B cell (primary cell): ENCODE measurements at regions not wholly inside any gene's neighbourhood (a gene's known extent, or its start where the extent isn't known, plus 50 kb on each side); places are given as distances from the start of the nearest gene placed in this dataset.
A peak's percentile ranks its signal among the peaks of the same experiment; 100 is the strongest.

ENCODE experiments used
- ATAC-seq: fragments of 200-7000 bp; cut with Tn5 transposase; one replicate; pipeline ENCODE4 v1.10.0; 2021; ENCODE audit warnings: low read depth, mild to moderate bottlenecking, moderate number of reproducible peaks, moderate library complexity
- CTCF ChIA-PET: fragments of 350-600 bp; sonication (Branson Sonifier 250); formaldehyde crosslinking; loops from one replicate; lab custom pipeline; 2021; ENCODE audit warnings: antibody characterized with exemption, inconsistent platforms; lab: Charles Lee
- POLR2A ChIA-PET: fragments of 350-600 bp; sonication (Branson Sonifier 250); formaldehyde crosslinking; loops from one replicate; lab custom pipeline; 2021; ENCODE audit warnings: antibody characterized with exemption; lab: Charles Lee
- DNase-seq: peaks from one replicate; pipeline ENCODE4 v3.0.0; 2013
- H2AFZ ChIP-seq: 2 replicates; pipeline ENCODE4 v1.6.1; 2012; ENCODE audit warnings: mild to moderate bottlenecking, low read depth, low read length; ENCODE audit not compliant: insufficient read depth, poor library complexity, severe bottlenecking
- H3K27ac ChIP-seq, 2 donors: 1 replicate in 1 of 2; 2 replicates in 1 of 2; pipeline ENCODE4 v1.5.1; 2012 to 2013; ENCODE audit warnings: low read length in 2 of 2, mild to moderate bottlenecking in 2 of 2, moderate library complexity in 1 of 2
- H3K27me3 ChIP-seq, 4 experiments: fragments of 200-600 bp in 1 of 4; sonication (generic) in 1 of 4; replicated peaks in 1 of 4; 1 replicate in 2 of 4; 2 replicates in 2 of 4; pipeline versions ENCODE4 v1.6.1 to v1.7.0; 2013 to 2016; ENCODE audit warnings: low read length in 3 of 4, mild to moderate bottlenecking in 2 of 4, mixed read lengths in 1 of 4, moderate library complexity in 1 of 4; ENCODE audit not compliant: insufficient read depth in 4 of 4, control insufficient read depth in 3 of 4; ENCODE audit errors: control extremely low read depth in 1 of 4
- H3K36me3 ChIP-seq, 2 experiments: replicated peaks in 1 of 2; 1 replicate in 1 of 2; 2 replicates in 1 of 2; pipeline versions ENCODE4 v1.6.1 to v1.7.1; 2013; ENCODE audit warnings: low read length in 1 of 2; ENCODE audit not compliant: insufficient read depth in 2 of 2, control insufficient read depth in 1 of 2; ENCODE audit errors: control extremely low read depth in 1 of 2, extremely low read depth in 1 of 2
- H3K4me1 ChIP-seq, 2 donors: fragments of 200-600 bp in 1 of 2; sonication (generic) in 1 of 2; 1 replicate in 1 of 2; 2 replicates in 1 of 2; pipeline versions ENCODE4 v1.5.1 to v1.6.1; 2013 to 2017; ENCODE audit warnings: low read length in 2 of 2; ENCODE audit not compliant: control insufficient read depth in 2 of 2, insufficient read depth in 2 of 2
- H3K4me2 ChIP-seq: replicated peaks from 2 replicates; pipeline ENCODE3; 2012; ENCODE audit warnings: mild to moderate bottlenecking, low read depth, low read length; ENCODE audit not compliant: poor library complexity, severe bottlenecking
- H3K4me3 ChIP-seq, 5 experiments: fragments of 200-600 bp in 1 of 5; sonication (generic) in 1 of 5; 1 replicate in 3 of 5; 2 replicates in 2 of 5; pipeline versions ENCODE4 v1.5.1 to v1.7.0; 2011 to 2016; ENCODE audit warnings: low read length in 4 of 5, mild to moderate bottlenecking in 4 of 5, low read depth in 2 of 5, control low read depth in 1 of 5, moderate library complexity in 1 of 5; ENCODE audit not compliant: insufficient read depth in 1 of 5; ENCODE audit errors: control extremely low read depth in 1 of 5, extremely low read depth in 1 of 5
- H3K79me2 ChIP-seq: fragments of 200-600 bp; sonication (generic); one replicate; pipeline ENCODE4 v1.6.0; 2016; ENCODE audit warnings: low read length; ENCODE audit not compliant: control insufficient read depth, insufficient read depth
- H3K9ac ChIP-seq: fragments of 200-600 bp; sonication (generic); 2 replicates; pipeline ENCODE4 v1.6.1; 2017; ENCODE audit warnings: mild to moderate bottlenecking, low read length, moderate library complexity
- H3K9me3 ChIP-seq, 3 donors: one replicate each; pipeline versions ENCODE4 v1.6.1 to v1.7.1; 2013; ENCODE audit warnings: low read length in 2 of 3; ENCODE audit not compliant: control insufficient read depth in 2 of 3, insufficient read depth in 1 of 3; ENCODE audit errors: control extremely low read depth in 1 of 3
- H4K20me1 ChIP-seq: 2 replicates; pipeline ENCODE4 v1.6.0; 2012; ENCODE audit warnings: mild to moderate bottlenecking, low read length; ENCODE audit not compliant: insufficient read depth, control insufficient read depth, poor library complexity, severe bottlenecking
- H3K27ac Mint-ChIP-seq: one replicate; pipeline ENCODE4 v1.8.0; 2021; ENCODE audit warnings: mixed read lengths
- H3K27me3 Mint-ChIP-seq: one replicate; pipeline ENCODE4 v1.8.0; 2021; ENCODE audit warnings: mixed read lengths
- H3K4me1 Mint-ChIP-seq: one replicate; pipeline ENCODE4 v1.8.0; 2021; ENCODE audit warnings: mixed read lengths
- H3K4me3 Mint-ChIP-seq: one replicate; pipeline ENCODE4 v1.8.0; 2021; ENCODE audit warnings: mixed read lengths
- H3K9me3 Mint-ChIP-seq: one replicate; pipeline ENCODE4 v1.8.0; 2022; ENCODE audit warnings: mixed read lengths; ENCODE audit not compliant: insufficient read depth
- EZH2 ChIP-seq: IDR thresholded peaks from 2 replicates; pipeline ENCODE4 v1.6.1; 2012; ENCODE audit warnings: borderline replicate concordance, low read depth, mild to moderate bottlenecking, moderate library complexity, low read length; ENCODE audit not compliant: insufficient read depth, poor library complexity, severe bottlenecking
- WGBS: methylation state at CpG from one replicate; pipeline ENCODE4 v1.1.5; 2013; ENCODE audit warnings: missing lambda C conversion rate; ENCODE audit not compliant: insufficient coverage; 5-methylcytosine and 5-hydroxymethylcytosine counted together
- intact Hi-C: fragments of 100-400 bp; cut with micrococcal nuclease; formaldehyde crosslinking; loops from one replicate; pipeline ENCODE4 v1.10.0; 2022
- TF ChIP-seq, protein P1 (sequence below): fragments of 200-600 bp; IDR thresholded peaks from one replicate; pipeline ENCODE4 v1.8.0; 2022; ENCODE audit warnings: antibody characterized with exemption, mild to moderate bottlenecking

DNA sequence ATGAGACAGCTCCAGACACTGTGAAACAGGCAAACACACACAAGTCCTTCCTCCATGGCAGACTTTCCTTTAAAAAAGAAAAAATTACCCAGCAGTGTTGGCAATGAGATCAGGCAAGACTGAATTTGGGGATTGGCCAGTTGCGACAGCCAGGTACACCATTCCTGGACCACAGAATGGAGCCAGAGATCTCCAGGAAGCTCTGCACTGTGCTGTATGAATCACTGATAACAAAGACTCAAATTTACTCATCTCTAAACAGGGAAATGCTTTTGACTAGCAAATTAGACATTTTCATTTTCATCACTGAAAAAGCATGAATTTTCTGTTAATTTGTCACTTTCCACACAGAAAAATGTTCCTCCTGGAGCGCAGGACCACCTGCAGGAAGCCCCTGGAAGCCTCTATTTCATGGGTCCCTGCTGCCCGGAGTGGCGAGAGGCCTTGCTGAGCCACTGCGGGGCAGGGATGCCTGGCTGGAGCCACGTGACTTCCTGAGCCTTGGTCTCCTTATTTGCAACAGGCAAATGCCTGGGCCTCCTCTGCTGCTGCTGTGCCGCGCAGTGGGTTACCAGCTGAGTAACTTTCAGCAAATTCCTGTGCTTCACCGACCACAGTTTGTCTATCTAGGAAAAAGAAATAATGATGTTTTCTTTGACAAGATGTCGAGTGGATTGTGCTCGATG, 185.9 kb upstream of the ZNF618 start:
- H3K9me3 ChIP-seq, result peaks cover 0 to 16% (median 3%) of the 10 kb centered on the region in 3 donors
- 61% methylated on average over 8 of the region's 11 CpGs for WGBS
- H3K4me1 ChIP-seq, result peaks cover 0 to 4% of the 10 kb centered on the region in 2 donors
- H3K9me3 Mint-ChIP-seq, result no peaks in the 10 kb centered on the region
- CTCF ChIA-PET, result no interaction called here
- H4K20me1 ChIP-seq, result no peaks in the 10 kb centered on the region
- H3K27me3 ChIP-seq, result peaks cover 0 to 27% (median 12%) of the 10 kb centered on the region in 4 experiments
- ATAC-seq (no peak), DNase-seq (no peak)
- H3K4me1 Mint-ChIP-seq, result peaks cover 9% of the 10 kb centered on the region
- TF ChIP-seq EZH2, result no peak
- TF ChIP-seq, protein P1, sequence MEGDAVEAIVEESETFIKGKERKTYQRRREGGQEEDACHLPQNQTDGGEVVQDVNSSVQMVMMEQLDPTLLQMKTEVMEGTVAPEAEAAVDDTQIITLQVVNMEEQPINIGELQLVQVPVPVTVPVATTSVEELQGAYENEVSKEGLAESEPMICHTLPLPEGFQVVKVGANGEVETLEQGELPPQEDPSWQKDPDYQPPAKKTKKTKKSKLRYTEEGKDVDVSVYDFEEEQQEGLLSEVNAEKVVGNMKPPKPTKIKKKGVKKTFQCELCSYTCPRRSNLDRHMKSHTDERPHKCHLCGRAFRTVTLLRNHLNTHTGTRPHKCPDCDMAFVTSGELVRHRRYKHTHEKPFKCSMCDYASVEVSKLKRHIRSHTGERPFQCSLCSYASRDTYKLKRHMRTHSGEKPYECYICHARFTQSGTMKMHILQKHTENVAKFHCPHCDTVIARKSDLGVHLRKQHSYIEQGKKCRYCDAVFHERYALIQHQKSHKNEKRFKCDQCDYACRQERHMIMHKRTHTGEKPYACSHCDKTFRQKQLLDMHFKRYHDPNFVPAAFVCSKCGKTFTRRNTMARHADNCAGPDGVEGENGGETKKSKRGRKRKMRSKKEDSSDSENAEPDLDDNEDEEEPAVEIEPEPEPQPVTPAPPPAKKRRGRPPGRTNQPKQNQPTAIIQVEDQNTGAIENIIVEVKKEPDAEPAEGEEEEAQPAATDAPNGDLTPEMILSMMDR, result no peak
- peaks cover 46% of the 10 kb centered on the region for H3K27me3 Mint-ChIP-seq
- intact Hi-C loops, result no loop called here
- H2AFZ ChIP-seq, result peak overlapping the region; percentile 51
- H3K36me3 ChIP-seq, result no peaks in the 10 kb centered on the region
- no peaks in the 10 kb centered on the region for H3K79me2 ChIP-seq
- H3K9ac ChIP-seq, result no peak overlapping the region
- no peak overlapping the region for H3K4me2 ChIP-seq
- no peak overlapping the region for H3K27ac ChIP-seq
- H3K27ac Mint-ChIP-seq, result no peak overlapping the region
- H3K4me3 ChIP-seq, result no peak overlapping the region
- POLR2A ChIA-PET, result no interaction called here
- H3K4me3 Mint-ChIP-seq, result no peak overlapping the region

DNA sequence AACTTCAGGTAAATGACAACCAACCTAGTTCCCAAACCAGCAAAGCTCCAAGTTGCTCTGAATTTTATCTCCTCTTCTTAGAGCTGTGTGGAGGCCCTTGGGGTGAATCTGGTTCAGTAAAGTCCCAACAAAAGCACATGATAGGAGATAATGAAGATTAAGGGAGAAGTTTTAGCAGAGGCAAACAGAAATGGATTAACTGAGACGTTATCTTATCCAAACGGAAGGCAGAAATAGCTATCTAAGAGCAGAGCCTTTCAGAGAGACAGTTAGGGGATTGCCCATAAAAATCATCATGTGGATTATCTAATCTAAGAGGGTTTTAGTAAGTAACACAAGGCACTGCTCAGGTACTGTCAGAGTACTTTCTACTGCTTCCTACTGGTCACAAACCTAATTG, 183.9 kb upstream of the ZNF618 start:
- H3K27me3 Mint-ChIP-seq, result peaks cover 48% of the 10 kb centered on the region
- ChIA-PET POLR2A (no interaction called here), CTCF (no interaction called here)
- peaks cover 7% of the 10 kb centered on the region for H3K4me1 Mint-ChIP-seq
- Histone ChIP-seq H3K27me3 (peaks cover 0 to 24% (median 10%) of the 10 kb centered on the region in 4 experiments), H3K36me3 (no peaks in the 10 kb centered on the region), H3K9ac (no peak overlapping the region), H3K27ac (no peak overlapping the region), H3K4me3 (no peak overlapping the region), H3K4me2 (no peak overlapping the region), H3K4me1 (peaks cover 0 to 4% of the 10 kb centered on the region in 2 donors), H3K79me2 (no peaks in the 10 kb centered on the region), H3K9me3 (peaks cover 0 to 14% (median 4%) of the 10 kb centered on the region in 3 donors), H2AFZ (no peak overlapping the region), H4K20me1 (no peaks in the 10 kb centered on the region)
- H3K9me3 Mint-ChIP-seq, result no peaks in the 10 kb centered on the region
- DNase-seq (no peak), ATAC-seq (no peak)
- intact Hi-C loops, result no loop called here
- WGBS, result no CpG with 5 or more reads among the region's 2 CpGs
- H3K4me3 Mint-ChIP-seq, result no peak overlapping the region
- TF ChIP-seq, protein P1, result no peak
- TF ChIP-seq EZH2, result no peak
- no peak overlapping the region for H3K27ac Mint-ChIP-seq
